ENCODE measurements at regions not wholly inside any gene's neighbourhood (a gene's known extent, or its start where the extent isn't known, plus 50 kb on each side); places are given as distances from the start of the nearest gene placed in this dataset.

DNA sequence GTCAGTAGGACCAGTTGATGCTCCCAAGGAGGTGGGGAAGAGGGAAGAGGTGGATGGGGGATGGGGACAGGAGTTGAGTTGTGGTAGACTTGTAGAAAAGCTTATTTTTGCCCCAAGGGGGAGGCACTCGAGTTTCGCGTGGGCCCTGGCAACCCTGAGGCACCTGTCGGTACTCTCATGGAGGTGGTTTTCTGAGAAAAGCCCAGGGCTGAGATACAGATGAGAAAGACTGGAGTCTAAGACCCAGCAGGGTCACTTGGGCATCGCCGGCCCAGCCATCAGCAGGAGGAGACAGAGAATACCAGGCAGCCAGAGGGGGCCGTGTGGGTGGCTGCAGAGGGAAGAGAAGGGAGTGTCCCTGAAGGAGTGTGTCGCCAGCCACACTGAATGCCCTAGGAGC, 57.7 kb upstream of the HPCAL1 start:
- ATAC-seq (ENCODE audit: low read depth), result no peak
- no peak for DNase-seq
- H3K27me3 Mint-ChIP-seq, result peaks cover 4% of the 10 kb centered on the region
- intact Hi-C loops (cut with micrococcal nuclease), result no loop called here
- Histone ChIP-seq H3K79me2 (ENCODE audit: control insufficient read depth, insufficient read depth, low read length) (no peaks in the 10 kb centered on the region), H3K4me2 (replicated peaks; ENCODE audit: low read depth, low read length, poor library complexity, severe bottlenecking) (no peak overlapping the region), H3K9me3 (ENCODE audit: control extremely low read depth in 1 of 3, control insufficient read depth in 2 of 3, insufficient read depth in 1 of 3, low read length in 2 of 3) (peaks cover 0 to 10% (median 3%) of the 10 kb centered on the region in 3 donors), H4K20me1 (ENCODE audit: control insufficient read depth, insufficient read depth, low read length, poor library complexity, severe bottlenecking) (no peaks in the 10 kb centered on the region), H3K4me3 (ENCODE audit: control extremely low read depth in 1 of 5, extremely low read depth in 1 of 5, insufficient read depth in 1 of 5, low read depth in 2 of 5, low read length in 4 of 5) (no peak overlapping the region), H2AFZ (ENCODE audit: insufficient read depth, low read depth, low read length, poor library complexity, severe bottlenecking) (no peak overlapping the region), H3K4me1 (ENCODE audit: control insufficient read depth in 2 of 2, insufficient read depth in 2 of 2, low read length in 2 of 2) (peaks cover 5 to 7% of the 10 kb centered on the region in 2 donors), H3K27ac (ENCODE audit: low read length in 2 of 2) (no peak overlapping the region), H3K27me3 (replicated peaks in 1 of 4; ENCODE audit: control extremely low read depth in 1 of 4, control insufficient read depth in 3 of 4, insufficient read depth in 4 of 4, low read length in 3 of 4) (peaks cover 0 to 3% (median 0%) of the 10 kb centered on the region in 4 experiments), H3K9ac (ENCODE audit: low read length) (no peak overlapping the region), H3K36me3 (replicated peaks in 1 of 2; ENCODE audit: control extremely low read depth in 1 of 2, control insufficient read depth in 1 of 2, extremely low read depth in 1 of 2, insufficient read depth in 2 of 2, low read length in 1 of 2) (no peaks in the 10 kb centered on the region)
- H3K27ac Mint-ChIP-seq, result no peak overlapping the region
- ChIA-PET POLR2A (no interaction called here), CTCF (no interaction called here)
- peaks cover 2% of the 10 kb centered on the region for H3K9me3 Mint-ChIP-seq (ENCODE audit: insufficient read depth)
- TF ChIP-seq, protein P1, sequence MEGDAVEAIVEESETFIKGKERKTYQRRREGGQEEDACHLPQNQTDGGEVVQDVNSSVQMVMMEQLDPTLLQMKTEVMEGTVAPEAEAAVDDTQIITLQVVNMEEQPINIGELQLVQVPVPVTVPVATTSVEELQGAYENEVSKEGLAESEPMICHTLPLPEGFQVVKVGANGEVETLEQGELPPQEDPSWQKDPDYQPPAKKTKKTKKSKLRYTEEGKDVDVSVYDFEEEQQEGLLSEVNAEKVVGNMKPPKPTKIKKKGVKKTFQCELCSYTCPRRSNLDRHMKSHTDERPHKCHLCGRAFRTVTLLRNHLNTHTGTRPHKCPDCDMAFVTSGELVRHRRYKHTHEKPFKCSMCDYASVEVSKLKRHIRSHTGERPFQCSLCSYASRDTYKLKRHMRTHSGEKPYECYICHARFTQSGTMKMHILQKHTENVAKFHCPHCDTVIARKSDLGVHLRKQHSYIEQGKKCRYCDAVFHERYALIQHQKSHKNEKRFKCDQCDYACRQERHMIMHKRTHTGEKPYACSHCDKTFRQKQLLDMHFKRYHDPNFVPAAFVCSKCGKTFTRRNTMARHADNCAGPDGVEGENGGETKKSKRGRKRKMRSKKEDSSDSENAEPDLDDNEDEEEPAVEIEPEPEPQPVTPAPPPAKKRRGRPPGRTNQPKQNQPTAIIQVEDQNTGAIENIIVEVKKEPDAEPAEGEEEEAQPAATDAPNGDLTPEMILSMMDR (IDR thresholded peaks at IDR 0.05), result no peak
- TF ChIP-seq EZH2 (IDR thresholded peaks at IDR 0.05; ENCODE audit: borderline replicate concordance, insufficient read depth, low read depth, low read length, poor library complexity, severe bottlenecking), result no peak
- 94% methylated on average over 8 of the region's 8 CpGs for WGBS (ENCODE audit: insufficient coverage)
- no peak overlapping the region for H3K4me3 Mint-ChIP-seq
- H3K4me1 Mint-ChIP-seq, result peaks cover 7% of the 10 kb centered on the region

DNA sequence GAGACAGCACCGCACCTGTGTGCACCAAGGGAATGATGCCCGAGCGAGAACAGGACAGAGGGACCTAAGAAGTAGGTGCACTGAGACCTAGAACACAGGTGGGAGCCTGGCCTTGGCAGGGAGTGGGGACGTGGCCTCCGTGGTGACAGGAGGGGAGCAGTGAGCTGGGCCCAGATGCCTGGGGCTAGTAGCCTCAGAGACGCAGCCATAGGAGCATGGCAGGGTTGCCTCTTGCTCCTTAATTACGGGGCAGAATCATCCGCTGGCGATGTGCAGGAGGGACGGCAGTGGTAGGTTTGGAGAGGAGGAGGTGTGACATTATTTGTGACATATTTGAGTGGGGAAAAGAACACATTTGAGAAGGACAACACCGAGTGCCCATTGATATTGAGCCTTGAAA, 57.0 kb upstream of the HPCAL1 start:
- intact Hi-C loops (cut with micrococcal nuclease), result no loop called here
- Mint-ChIP-seq H3K4me1 (peaks cover 7% of the 10 kb centered on the region), H3K4me3 (no peak overlapping the region), H3K27me3 (peaks cover 4% of the 10 kb centered on the region), H3K9me3 (ENCODE audit: insufficient read depth) (peaks cover 5% of the 10 kb centered on the region), H3K27ac (no peak overlapping the region)
- Histone ChIP-seq H3K4me1 (ENCODE audit: control insufficient read depth in 2 of 2, insufficient read depth in 2 of 2, low read length in 2 of 2) (peaks cover 5 to 7% of the 10 kb centered on the region in 2 donors), H3K27me3 (replicated peaks in 1 of 4; ENCODE audit: control extremely low read depth in 1 of 4, control insufficient read depth in 3 of 4, insufficient read depth in 4 of 4, low read length in 3 of 4) (peaks cover 0 to 6% (median 0%) of the 10 kb centered on the region in 4 experiments), H3K9me3 (ENCODE audit: control extremely low read depth in 1 of 3, control insufficient read depth in 2 of 3, insufficient read depth in 1 of 3, low read length in 2 of 3) (peaks cover 0 to 17% (median 5%) of the 10 kb centered on the region in 3 donors), H3K36me3 (replicated peaks in 1 of 2; ENCODE audit: control extremely low read depth in 1 of 2, control insufficient read depth in 1 of 2, extremely low read depth in 1 of 2, insufficient read depth in 2 of 2, low read length in 1 of 2) (no peaks in the 10 kb centered on the region), H3K4me2 (replicated peaks; ENCODE audit: low read depth, low read length, poor library complexity, severe bottlenecking) (no peak overlapping the region), H2AFZ (ENCODE audit: insufficient read depth, low read depth, low read length, poor library complexity, severe bottlenecking) (no peak overlapping the region), H3K4me3 (ENCODE audit: control extremely low read depth in 1 of 5, extremely low read depth in 1 of 5, insufficient read depth in 1 of 5, low read depth in 2 of 5, low read length in 4 of 5) (no peak overlapping the region), H3K27ac (ENCODE audit: low read length in 2 of 2) (no peak overlapping the region), H3K9ac (ENCODE audit: low read length) (no peak overlapping the region), H3K79me2 (ENCODE audit: control insufficient read depth, insufficient read depth, low read length) (no peaks in the 10 kb centered on the region), H4K20me1 (ENCODE audit: control insufficient read depth, insufficient read depth, low read length, poor library complexity, severe bottlenecking) (no peaks in the 10 kb centered on the region)
- ChIA-PET POLR2A (no interaction called here), CTCF (no interaction called here)
- DNase-seq (no peak), ATAC-seq (ENCODE audit: low read depth) (no peak)
- WGBS (ENCODE audit: insufficient coverage), result 91% methylated on average over 11 of the region's 11 CpGs
- no peak for TF ChIP-seq EZH2 (IDR thresholded peaks at IDR 0.05; ENCODE audit: borderline replicate concordance, insufficient read depth, low read depth, low read length, poor library complexity, severe bottlenecking)
- TF ChIP-seq, protein P1 (IDR thresholded peaks at IDR 0.05), result no peak

Data from B cell (primary cell).